ENCODE measurements at regions not wholly inside any gene's neighbourhood (a gene's known extent, or its start where the extent isn't known, plus 50 kb on each side); places are given as distances from the start of the nearest gene placed in this dataset.
A peak's percentile ranks its signal among the peaks of the same experiment; 100 is the strongest.

- DNase-seq (ENCODE audit: low read depth) = no peak
Measured at GRCh38 chr9:2453106-2453505, 168.5 kb upstream of the VLDLR start.

- DNase-seq (ENCODE audit: low read depth) = no peak
Measured at GRCh38 chr9:2453701-2454100, 167.9 kb upstream of the VLDLR start.

GRCh38 chr9:2459756-2460155 lies 161.8 kb upstream of the VLDLR start:
- no peak for DNase-seq (ENCODE audit: low read depth)

- peak; percentile 17 for DNase-seq (ENCODE audit: low read depth)
Measured at GRCh38 chr9:2461892-2462291, 159.7 kb upstream of the VLDLR start.

GRCh38 chr9:2464624-2465023 lies 157.0 kb upstream of the VLDLR start:
- DNase-seq (ENCODE audit: low read depth) = no peak

DNA sequence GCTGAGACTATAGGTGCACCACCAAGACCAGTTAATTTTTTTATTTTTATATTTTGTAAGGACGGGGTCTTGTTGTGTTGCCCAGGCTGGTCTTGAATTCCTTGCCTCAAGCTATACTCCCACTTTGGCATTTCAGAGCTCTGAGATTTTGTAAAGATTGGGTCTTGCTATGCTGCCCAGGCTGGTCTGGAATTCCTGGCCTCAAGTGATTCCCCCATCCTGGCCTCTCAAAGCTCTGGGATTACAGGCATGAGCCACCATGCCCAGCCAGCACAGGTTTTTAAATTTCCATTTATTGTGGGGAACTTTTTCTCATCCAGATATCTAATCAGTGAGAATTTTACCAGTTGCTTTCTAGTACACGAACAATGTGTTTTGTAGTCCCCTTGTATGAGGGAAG lies 156.1 kb upstream of the VLDLR start:
- no peak for DNase-seq (ENCODE audit: low read depth)

DNA sequence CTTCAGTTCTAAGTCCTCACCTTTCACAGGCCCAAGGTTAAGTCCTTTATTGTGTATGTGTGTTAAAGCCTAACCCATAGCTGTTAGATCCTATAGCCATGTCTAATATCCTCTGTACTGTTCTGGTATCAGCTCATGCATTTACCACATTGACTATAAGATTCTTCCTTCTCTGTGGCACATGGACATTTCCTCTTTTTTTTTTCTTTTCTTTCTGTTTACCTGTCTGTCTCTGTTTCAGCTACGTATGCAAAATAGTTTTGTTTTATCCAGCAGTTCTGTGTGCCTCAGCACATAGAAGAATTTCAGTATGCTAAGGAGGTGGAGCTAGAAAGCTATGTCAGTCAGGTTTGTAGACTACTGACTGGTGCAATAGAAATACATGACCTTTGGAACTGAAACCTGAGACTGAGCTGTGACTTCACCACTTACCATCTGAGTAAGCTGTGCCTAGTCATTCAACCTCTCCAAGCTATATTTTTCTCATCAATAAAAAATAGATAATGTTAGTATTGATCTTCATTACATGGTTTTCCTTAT lies 155.6 kb upstream of the VLDLR start:
- peak; percentile 22 for DNase-seq (ENCODE audit: low read depth)

- DNase-seq (ENCODE audit: low read depth) = no peak
Measured at GRCh38 chr9:2466703-2467102, 154.9 kb upstream of the VLDLR start.

- peak; percentile 52 for DNase-seq (ENCODE audit: low read depth)
Measured at GRCh38 chr9:2469681-2470221, 151.8 kb upstream of the VLDLR start.

DNA sequence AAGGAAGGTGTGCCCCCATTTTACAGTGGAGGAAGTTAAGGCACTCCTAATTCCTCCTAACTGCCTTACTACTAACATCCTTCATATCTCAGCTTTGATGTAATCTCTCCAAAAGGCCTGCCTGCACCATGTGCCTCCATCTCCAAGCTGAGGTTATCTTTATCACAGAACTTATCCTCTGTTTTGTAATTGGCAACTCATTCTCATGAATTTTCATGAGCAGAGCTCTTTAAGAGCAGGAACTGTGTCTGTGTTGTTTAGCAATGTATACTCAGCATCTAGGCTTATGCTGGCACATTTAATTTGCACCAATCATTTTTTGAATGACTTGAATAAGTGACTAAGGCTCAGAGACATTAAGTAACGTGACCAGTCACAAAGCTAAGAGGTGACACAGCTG lies 147.9 kb upstream of the VLDLR start:
- no peak for DNase-seq (ENCODE audit: low read depth)

GRCh38 chr9:2477755-2478154 lies 143.8 kb upstream of the VLDLR start:
- peak; percentile 79 for DNase-seq (ENCODE audit: low read depth)

DNA sequence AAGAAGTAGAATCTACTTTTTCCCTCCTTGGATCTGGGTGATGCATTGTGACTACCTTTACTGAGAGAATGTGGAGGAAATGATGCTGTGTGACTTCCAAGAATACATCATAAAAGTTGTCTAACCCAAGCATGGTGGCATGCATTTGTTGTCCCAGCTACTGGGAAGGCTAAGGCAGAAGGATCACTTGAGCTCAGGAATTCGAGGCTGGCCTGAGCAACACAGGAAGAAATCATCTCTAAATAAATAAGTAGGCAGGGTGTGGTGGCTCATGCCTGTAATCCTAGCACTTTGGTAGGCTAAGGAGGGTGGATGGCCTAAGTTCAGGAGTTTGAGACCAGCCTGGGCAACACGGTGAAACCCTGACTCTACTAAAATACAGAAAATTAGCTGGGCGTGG lies 143.2 kb upstream of the VLDLR start:
- peak; percentile 44 for DNase-seq (ENCODE audit: low read depth)

DNA sequence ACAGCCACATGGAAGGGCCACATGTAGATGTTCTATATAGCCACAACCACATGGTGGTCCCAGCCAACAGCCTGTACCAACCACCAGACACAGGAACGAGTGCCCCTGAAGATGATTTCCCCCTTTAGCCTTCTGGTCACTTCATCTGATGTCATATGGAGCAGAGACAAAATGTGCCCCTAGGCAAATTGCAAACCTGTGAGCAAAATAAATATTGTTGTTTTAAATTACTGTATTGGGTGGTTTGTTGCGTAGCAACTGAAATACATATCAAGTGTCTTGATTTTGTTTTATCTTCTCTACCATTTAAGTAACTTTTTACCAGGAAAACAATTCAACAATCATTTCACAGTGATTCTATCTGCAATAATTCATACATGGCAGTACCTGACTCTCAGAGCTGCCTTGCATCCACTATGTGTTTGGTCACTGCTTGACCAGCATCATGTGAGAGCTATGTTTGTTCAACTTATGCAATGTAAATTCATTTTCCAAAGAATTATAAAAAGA lies 142.5 kb upstream of the VLDLR start:
- DNase-seq (ENCODE audit: low read depth) = peak; percentile 27

DNA sequence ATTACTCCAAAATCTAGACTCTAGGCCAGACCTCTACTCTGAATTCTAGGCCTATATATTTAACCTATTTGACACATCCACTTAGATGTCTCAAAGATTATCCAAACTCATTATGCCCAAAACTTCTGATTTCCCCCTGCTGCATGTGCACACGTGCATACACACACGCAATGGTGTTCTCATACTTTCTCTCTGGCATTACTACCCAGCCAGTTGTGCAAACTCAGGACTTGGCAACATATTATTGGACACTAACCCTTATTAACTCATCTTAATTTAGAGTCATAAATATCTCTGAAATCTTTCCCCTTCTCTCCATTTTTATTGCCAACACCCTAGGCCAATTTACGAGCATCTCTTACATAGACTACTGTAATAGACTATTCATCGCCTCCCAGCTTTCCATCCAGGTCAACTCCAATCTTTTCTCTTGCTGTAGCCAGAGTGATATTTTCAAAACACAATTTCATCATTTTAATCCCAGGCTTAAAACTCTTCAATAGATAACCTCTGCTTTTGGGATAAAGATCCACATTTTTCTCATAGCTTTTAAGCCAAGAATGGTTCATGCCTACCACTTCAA lies 141.2 kb upstream of the VLDLR start:
- no peak for DNase-seq (ENCODE audit: low read depth)

DNA sequence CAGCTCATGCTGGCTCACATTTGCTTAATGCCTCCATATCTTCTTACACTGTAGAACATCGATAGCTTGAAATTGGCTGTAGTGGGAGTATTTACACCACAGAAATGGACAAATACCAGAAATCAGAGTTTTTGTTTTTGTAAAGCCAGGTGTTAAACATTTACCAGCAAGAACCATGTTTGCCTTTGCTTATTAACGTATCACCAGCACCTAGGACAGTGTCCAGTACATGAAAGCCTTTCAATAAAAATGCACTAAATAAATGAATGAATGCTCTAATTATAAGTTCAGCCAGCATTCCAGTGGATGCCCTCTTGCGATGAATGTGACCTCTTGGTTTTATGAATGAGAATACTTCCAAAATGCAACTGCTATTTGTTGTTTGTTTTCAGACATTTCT lies 140.4 kb upstream of the VLDLR start:
- peak; percentile 23 for DNase-seq (ENCODE audit: low read depth)

DNA sequence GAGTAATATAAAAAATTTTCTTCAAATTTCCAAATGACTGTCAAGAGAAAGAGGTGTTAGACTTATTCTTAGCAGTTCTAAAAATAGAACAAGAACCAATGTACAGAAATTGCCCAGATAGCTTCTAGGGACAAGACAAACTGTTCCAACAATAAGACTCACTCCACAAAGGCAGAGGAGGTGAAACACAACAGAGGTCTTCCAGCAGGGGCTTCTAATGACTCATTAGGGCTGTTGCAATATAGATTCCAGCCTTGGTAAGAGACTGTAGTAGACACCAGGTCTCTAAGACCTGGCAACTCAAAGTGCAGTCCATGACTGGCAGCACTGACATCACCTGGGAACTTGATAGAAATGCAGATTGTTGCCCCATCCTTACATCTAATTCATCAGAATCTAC lies 134.6 kb upstream of the VLDLR start:
- DNase-seq (ENCODE audit: low read depth) = no peak

- peak; percentile 83 for DNase-seq (ENCODE audit: low read depth)
Measured at GRCh38 chr9:2489838-2490314, 131.7 kb upstream of the VLDLR start.

DNA sequence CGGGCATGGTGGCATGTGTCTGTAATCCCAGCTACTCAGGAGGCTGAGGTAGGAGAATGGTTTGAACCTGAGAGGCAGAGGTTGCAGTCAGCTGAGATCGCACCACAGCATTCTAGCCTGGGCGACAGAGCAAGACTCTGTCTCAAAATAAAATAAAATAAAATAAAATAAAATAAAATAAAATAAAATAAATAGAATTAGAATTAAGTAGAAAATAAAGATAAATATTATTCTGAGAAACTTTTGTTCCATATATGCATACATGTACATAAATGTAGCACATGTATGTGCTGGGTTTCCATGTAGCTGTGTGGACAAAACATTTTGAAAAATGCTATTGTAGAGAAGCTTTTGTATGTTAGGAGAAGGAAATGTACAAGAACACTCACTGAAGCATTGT lies 129.4 kb upstream of the VLDLR start:
- no peak for DNase-seq (ENCODE audit: low read depth)

GRCh38 chr9:2493109-2493508 lies 128.5 kb upstream of the VLDLR start:
- DNase-seq (ENCODE audit: low read depth) = peak; percentile 38

- DNase-seq (ENCODE audit: low read depth) = no peak
Measured at GRCh38 chr9:2493529-2493928, 128.1 kb upstream of the VLDLR start.

DNA sequence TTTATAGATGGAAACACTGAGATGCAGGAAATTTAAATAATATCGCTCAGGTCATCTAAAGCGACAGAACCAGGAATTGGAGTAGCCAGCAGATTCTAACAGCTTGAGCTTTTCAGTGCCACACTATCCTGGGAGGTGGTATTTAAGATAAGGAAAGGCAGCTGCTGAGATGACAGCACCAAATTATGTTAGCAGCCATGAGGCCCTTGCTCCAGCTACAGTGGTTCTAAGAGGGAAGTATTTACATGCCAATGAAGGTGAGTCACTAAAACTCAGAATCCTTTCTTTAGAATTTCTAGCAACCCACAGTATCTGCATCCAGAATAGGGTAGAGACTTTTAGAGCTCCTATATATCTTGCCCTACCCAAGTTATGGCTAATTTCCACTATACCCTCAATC lies 127.0 kb upstream of the VLDLR start:
- peak; percentile 82 for DNase-seq (ENCODE audit: low read depth)

GRCh38 chr9:2495221-2496005 lies 126.2 kb upstream of the VLDLR start:
- DNase-seq (ENCODE audit: low read depth) = no peak

DNA sequence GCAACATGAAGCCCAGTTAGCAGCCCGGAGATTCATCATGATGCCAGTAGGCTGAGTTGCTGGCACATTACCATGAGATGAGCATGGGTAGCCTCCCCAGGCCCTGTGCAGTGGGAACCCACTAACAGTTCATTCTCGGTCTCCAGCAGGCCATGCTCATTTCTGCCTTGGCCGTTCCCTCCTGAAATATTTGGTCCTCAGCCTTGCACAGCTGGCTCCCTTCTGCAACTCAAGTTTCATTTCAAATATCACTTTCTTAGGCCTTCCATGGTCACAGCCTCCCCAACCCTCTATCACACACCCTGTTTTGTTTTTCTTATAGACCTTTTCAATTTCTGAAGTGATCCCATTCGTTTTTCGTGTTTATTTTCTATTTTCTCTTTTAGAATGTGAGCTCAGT lies 125.4 kb upstream of the VLDLR start:
- DNase-seq (ENCODE audit: low read depth) = no peak

Measured in EH (cell line).